Ascending aorta (tissue), 2 donors: ENCODE measurements at regions not wholly inside any gene's neighbourhood (a gene's known extent, or its start where the extent isn't known, plus 50 kb on each side); places are given as distances from the start of the nearest gene placed in this dataset.

Source experiments
- DNase-seq, 2 donors: peaks; one replicate each; pipeline ENCODE4 v3.0.0-alpha.2; 2019; ENCODE audit warnings: low spot score in 2 of 2
- H3K27ac ChIP-seq, 2 donors: fragments of 200-600 bp; sonication (generic); one replicate each; pipeline ENCODE4 v1.5.1; 2016 to 2017; ENCODE audit warnings: mild to moderate bottlenecking in 1 of 2
- H3K27me3 ChIP-seq: fragments of 200-600 bp; sonication (generic); one replicate; pipeline ENCODE4 v1.5.1; 2017
- H3K36me3 ChIP-seq, 2 donors: fragments of 200-600 bp; sonication (generic); one replicate each; pipeline ENCODE4 v1.5.1; 2016
- H3K4me1 ChIP-seq, 2 donors: fragments of 200-600 bp; sonication (generic); one replicate each; pipeline ENCODE4 v1.5.1; 2016 to 2017; ENCODE audit warnings: mild to moderate bottlenecking in 1 of 2
- H3K4me3 ChIP-seq, 2 donors: fragments of 200-600 bp; sonication (generic); one replicate each; pipeline ENCODE4 v1.5.1; 2016 to 2017; ENCODE audit warnings: mild to moderate bottlenecking in 1 of 2
- H3K9me3 ChIP-seq, 2 donors: fragments of 200-600 bp; sonication (generic); one replicate each; pipeline ENCODE4 v1.5.1; 2016
- intact Hi-C: fragments of 100-400 bp; cut with DNase I; formaldehyde crosslinking; loops from one replicate; pipeline ENCODE4 v1.15.1; 2023
- TF ChIP-seq, protein P1 (sequence below), 3 experiments: fragments of 200-600 bp in 2 of 3; fragments of 450-650 bp in 1 of 3; sonication (generic) in 2 of 3; IDR thresholded peaks; one replicate each; pipeline ENCODE4 v1.5.1; 2016 to 2019; ENCODE audit warnings: antibody characterized with exemption in 3 of 3, mild to moderate bottlenecking in 1 of 3, moderate library complexity in 1 of 3

DNA sequence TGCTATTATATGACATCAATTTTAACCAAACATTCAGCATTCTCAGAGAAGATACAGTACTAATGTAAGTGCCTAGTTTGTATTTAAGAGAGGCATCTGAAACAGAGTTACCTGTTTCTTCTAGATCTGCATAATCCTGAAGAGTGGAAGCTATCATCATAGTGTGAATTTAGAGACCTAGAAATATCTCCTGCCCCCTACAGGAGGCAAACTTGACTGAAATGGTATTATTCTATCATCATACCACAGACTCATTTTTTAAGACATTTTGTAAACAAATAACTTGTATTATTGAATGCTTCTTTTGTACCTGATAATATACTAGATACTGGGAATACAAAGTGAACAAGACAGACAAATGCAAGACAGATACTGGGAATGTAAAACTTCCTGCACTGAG, 216.8 kb upstream of the RPS23 start:
- Histone ChIP-seq H3K27me3 (no peaks in the 10 kb centered on the region), H3K9me3 (peaks cover 0 to 11% of the 10 kb centered on the region in 2 donors), H3K4me3 (no peak overlapping the region), H3K4me1 (no peaks in the 10 kb centered on the region), H3K36me3 (no peaks in the 10 kb centered on the region), H3K27ac (no peak overlapping the region)
- intact Hi-C loops = no loop called here
- TF ChIP-seq, protein P1, sequence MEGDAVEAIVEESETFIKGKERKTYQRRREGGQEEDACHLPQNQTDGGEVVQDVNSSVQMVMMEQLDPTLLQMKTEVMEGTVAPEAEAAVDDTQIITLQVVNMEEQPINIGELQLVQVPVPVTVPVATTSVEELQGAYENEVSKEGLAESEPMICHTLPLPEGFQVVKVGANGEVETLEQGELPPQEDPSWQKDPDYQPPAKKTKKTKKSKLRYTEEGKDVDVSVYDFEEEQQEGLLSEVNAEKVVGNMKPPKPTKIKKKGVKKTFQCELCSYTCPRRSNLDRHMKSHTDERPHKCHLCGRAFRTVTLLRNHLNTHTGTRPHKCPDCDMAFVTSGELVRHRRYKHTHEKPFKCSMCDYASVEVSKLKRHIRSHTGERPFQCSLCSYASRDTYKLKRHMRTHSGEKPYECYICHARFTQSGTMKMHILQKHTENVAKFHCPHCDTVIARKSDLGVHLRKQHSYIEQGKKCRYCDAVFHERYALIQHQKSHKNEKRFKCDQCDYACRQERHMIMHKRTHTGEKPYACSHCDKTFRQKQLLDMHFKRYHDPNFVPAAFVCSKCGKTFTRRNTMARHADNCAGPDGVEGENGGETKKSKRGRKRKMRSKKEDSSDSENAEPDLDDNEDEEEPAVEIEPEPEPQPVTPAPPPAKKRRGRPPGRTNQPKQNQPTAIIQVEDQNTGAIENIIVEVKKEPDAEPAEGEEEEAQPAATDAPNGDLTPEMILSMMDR (IDR thresholded peaks at IDR 0.05) = no peak
- DNase-seq = no peak

DNA sequence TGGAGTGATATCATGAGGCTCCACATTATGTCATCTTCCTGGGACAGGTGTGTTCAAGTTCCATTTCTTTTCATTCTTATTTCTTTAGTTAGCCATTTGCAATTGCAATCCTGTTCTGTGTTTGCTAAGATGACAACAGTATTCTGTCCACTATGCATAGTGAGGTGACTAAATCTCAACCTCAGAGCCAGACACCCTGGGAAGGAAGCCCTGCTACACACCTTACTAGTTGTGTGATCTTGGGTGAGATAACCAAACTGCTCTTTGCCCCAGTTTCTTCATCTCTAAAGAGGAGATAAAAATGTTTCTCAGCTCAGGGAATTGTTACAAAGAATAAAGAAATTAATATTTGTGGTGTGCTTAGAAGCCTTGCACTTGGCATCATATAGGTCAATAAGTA, 215.1 kb upstream of the RPS23 start:
- TF ChIP-seq, protein P1 (IDR thresholded peaks at IDR 0.05) = no peak
- no peaks in the 10 kb centered on the region for H3K36me3 ChIP-seq
- intact Hi-C loops = no loop called here
- H3K9me3 ChIP-seq = peaks cover 0 to 11% of the 10 kb centered on the region in 2 donors
- no peak overlapping the region for H3K27ac ChIP-seq
- DNase-seq = no peak
- no peaks in the 10 kb centered on the region for H3K27me3 ChIP-seq
- no peak overlapping the region for H3K4me3 ChIP-seq
- H3K4me1 ChIP-seq = no peaks in the 10 kb centered on the region

DNA sequence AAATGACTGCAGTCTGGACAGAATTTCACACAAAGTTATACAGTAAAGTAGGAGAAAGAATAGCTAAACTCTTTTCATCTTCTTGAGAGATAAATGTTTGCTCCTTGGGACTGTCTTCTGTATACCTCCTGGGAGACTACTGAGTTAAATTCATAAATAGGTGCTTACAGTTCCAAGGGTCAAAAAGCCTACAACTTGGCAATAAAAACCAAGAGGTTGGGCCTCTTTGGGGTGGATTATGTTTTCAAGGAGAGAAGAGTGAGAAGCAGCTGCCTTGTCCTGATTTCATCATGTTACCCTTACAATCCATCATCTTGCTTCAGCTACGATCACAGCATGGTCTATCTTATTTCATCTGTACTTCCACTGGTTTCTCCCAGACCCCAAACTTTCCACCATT, 213.2 kb upstream of the RPS23 start:
- DNase-seq = no peak
- Histone ChIP-seq H3K9me3 (peaks cover 0 to under 1% of the 10 kb centered on the region in 2 donors), H3K27ac (no peak overlapping the region), H3K4me1 (no peaks in the 10 kb centered on the region), H3K27me3 (no peaks in the 10 kb centered on the region), H3K4me3 (no peak overlapping the region), H3K36me3 (no peaks in the 10 kb centered on the region)
- intact Hi-C loops = no loop called here
- TF ChIP-seq, protein P1 (IDR thresholded peaks at IDR 0.05) = no peak

DNA sequence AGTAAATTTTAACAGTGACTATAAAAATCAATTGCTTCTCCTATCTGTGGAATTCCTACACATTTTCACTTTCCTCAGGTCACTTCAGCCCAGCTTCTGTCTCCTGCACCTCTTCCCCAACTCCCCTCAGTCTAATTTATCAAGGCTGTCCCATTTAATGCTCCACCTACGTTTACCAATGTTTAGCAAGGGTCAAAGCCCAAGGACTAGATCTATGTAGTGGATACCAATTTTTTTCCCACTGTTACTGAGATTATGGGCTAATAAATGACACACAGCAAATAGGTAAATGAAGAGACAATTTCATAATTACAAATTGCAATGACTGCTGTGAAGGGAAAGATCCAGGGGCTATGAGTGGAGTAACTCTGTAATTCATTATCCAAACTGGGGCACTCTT, 211.5 kb upstream of the RPS23 start:
- intact Hi-C loops = no loop called here
- Histone ChIP-seq H3K27ac (no peak overlapping the region), H3K4me1 (no peaks in the 10 kb centered on the region), H3K27me3 (no peaks in the 10 kb centered on the region), H3K4me3 (no peak overlapping the region), H3K9me3 (no peaks in the 10 kb centered on the region), H3K36me3 (no peaks in the 10 kb centered on the region)
- DNase-seq = no peak
- TF ChIP-seq, protein P1 (IDR thresholded peaks at IDR 0.05) = no peak

DNA sequence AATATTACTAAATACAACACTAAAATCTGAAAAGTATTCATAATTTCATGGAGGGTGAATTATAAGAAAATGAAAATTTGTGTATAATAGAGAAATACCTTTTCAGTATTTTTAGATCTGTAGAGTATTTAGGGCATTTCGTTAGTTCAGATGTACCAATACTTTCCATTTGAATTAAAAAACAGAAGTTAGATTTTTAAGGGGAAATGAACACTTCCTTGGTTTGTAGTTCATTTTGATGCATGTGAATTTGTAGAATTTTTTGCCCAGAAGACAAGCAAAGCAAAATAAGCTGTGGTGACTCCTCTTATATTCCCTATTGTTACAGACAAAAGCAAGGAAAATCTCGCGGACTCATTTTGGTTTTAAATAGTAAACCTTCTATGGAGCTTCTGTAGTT, 209.0 kb upstream of the RPS23 start:
- Histone ChIP-seq H3K4me1 (no peaks in the 10 kb centered on the region), H3K4me3 (no peak overlapping the region), H3K27me3 (no peaks in the 10 kb centered on the region), H3K9me3 (no peaks in the 10 kb centered on the region), H3K36me3 (no peaks in the 10 kb centered on the region), H3K27ac (no peak overlapping the region)
- TF ChIP-seq, protein P1 (IDR thresholded peaks at IDR 0.05) = no peak
- no peak for DNase-seq
- intact Hi-C loops = no loop called here

DNA sequence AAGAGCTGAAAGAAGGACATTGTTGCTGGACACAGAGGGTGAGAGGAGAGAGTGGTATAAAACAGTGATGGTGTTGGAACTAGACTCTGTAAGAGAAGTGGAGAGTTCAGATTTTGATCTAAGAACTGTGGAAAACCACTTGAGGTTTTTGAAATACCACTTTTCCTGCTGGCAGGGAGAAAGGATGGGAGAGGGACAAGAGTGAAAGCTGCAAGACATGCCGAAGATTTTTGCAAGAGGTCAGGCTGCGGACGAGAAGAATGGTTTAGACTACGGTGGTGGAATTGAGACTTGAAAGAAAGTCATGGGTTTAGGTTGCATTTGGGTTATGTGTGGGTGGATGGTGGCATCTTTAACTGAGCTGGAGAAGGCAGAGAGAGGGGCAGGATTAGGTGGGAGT, 202.2 kb upstream of the RPS23 start:
- TF ChIP-seq, protein P1 (IDR thresholded peaks at IDR 0.05) = no peak
- intact Hi-C loops = no loop called here

More for the DNA sequence above, 202.2 kb upstream of the RPS23 start:
- Histone ChIP-seq H3K27me3 (no peaks in the 10 kb centered on the region), H3K36me3 (no peaks in the 10 kb centered on the region), H3K27ac (no peak overlapping the region), H3K4me3 (no peak overlapping the region), H3K4me1 (no peaks in the 10 kb centered on the region), H3K9me3 (no peaks in the 10 kb centered on the region)
- DNase-seq = no peak
